GM10266 (cell line): ENCODE measurements at regions not wholly inside any gene's neighbourhood (a gene's known extent, or its start where the extent isn't known, plus 50 kb on each side); places are given as distances from the start of the nearest gene placed in this dataset.

ENCODE experiments used
- DNase-seq: peaks from one replicate; pipeline ENCODE4 v3.0.0; 2012; ENCODE audit errors: extremely low spot score
- TF ChIP-seq, protein P1 (sequence below): IDR thresholded peaks from 2 replicates; pipeline ENCODE4 v1.5.1; 2012; ENCODE audit warnings: mild to moderate bottlenecking, low read depth; ENCODE audit not compliant: control insufficient read depth, insufficient read depth; ENCODE audit errors: missing control alignments

DNA sequence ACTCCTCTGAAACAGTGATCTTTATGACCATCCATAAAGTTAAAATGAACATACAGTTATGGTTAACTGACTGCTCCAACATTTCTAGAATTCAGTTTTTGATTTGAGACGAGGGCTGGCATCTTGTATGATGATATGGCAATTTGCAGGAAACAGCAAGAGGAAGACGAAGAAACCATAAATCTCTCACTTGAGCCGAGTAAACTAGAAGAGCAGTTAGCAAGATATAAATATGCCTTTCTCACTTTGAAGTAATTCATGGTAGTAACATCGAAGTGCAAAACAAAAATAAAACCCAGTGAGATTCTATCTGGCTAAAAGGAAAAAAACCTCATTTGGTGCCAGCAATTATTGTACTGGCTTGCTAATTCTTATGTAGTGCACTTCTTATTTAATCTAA, 139.0 kb upstream of the SPRY1 start:
- TF ChIP-seq, protein P1, sequence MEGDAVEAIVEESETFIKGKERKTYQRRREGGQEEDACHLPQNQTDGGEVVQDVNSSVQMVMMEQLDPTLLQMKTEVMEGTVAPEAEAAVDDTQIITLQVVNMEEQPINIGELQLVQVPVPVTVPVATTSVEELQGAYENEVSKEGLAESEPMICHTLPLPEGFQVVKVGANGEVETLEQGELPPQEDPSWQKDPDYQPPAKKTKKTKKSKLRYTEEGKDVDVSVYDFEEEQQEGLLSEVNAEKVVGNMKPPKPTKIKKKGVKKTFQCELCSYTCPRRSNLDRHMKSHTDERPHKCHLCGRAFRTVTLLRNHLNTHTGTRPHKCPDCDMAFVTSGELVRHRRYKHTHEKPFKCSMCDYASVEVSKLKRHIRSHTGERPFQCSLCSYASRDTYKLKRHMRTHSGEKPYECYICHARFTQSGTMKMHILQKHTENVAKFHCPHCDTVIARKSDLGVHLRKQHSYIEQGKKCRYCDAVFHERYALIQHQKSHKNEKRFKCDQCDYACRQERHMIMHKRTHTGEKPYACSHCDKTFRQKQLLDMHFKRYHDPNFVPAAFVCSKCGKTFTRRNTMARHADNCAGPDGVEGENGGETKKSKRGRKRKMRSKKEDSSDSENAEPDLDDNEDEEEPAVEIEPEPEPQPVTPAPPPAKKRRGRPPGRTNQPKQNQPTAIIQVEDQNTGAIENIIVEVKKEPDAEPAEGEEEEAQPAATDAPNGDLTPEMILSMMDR: no peak
- DNase-seq: no peak

DNA sequence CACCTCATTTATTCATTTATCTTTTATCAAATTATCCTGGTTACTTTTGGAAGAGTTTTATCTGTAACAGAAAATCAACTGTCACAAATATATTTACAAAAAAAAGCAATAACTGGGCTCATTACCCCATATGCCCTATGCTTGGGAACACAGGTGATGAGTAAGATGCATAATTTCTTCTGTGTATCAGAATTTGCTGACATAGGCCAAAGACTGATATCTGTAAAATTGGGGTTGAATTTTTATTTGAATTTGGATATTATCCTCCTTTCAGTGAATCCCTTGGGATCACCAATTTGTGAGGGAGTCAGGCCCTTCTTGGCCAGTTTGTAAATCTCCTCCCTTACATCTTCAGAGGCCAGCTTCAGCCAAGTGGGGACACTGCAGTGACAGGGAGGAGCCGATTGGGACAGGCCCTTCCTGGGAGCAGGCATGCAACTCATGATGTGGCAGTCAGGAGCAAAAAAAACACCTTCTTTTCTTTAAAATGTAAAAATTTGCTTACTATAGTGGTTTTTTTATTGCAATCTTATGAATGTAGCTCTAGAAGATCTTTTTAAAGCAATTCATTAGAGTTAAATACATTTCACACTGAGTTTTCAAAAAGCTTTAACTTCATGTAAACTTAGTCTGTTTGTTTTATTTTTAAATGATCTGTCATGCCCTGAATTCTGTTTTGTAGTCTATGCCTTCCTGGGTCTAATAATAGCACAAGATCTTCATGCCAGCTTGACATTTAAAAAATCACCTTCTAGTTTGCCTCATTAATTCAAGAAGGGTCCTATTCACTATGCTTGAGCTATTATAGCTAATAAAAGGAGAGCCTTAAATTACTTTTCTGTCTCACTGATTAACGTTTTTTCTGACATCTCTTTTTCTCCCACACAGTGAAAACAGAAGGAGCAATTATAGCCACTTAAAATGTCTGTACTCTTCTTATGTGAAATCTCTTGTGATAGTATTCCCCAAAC, 136.6 kb upstream of the SPRY1 start:
- TF ChIP-seq, protein P1: no peak
- no peak for DNase-seq

DNA sequence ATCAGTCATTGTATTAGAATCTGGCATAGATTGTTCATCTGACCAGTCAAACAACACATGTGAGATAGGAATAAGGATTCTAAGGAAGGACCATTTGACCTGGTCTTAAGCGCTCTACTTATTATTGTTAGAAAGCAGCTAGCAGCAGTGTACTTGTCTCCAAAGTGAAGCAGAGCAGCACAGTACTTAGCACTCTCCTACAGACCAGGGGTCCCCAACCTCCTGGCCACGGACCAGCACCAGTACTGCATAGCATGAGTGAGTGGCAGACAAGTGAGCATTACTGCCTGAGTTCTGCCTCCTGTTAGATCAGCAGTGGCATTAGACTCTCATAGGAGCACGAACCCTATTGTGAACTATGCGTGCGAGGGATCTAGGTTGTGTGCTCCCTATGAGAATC, 135.9 kb upstream of the SPRY1 start:
- TF ChIP-seq, protein P1: no peak
- no peak for DNase-seq

DNA sequence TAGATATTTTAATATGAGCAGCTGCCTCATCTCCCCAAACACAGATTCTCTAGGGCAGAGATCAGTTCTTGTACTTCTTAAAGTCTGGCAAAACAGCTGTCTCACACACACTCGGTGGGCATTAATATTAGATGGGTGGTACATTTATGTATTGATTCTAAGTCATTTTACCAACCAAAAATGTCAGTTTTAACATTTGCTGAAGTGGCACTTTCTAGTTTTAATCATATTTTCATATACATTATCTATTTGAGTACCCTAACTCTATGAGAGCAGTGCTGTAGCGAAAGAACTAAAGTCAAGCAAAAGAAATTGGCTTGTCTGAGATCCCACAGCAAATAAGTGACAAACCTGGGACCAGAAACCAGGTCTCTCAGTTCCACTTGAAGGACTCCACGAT, 134.5 kb upstream of the SPRY1 start:
- DNase-seq: no peak
- TF ChIP-seq, protein P1: no peak

DNA sequence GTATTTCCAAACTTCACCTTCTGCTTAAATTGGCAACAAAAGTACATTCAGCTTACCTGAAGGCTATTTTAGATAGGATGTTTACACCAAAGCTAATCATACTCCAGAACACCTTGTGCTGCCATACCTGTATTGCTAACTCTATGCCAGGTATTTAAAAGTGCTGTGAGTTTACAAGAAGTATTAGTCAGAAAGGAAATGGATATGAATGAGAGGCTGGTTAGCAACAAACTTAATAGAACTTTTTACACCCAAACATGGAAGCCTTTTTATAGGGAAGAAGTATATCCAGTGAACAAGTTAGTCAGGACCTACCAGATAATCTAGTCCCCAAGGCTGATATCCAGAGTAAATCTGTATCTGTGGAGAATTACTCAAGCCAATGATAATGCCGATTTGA, 131.2 kb upstream of the SPRY1 start:
- no peak for DNase-seq
- TF ChIP-seq, protein P1: no peak

DNA sequence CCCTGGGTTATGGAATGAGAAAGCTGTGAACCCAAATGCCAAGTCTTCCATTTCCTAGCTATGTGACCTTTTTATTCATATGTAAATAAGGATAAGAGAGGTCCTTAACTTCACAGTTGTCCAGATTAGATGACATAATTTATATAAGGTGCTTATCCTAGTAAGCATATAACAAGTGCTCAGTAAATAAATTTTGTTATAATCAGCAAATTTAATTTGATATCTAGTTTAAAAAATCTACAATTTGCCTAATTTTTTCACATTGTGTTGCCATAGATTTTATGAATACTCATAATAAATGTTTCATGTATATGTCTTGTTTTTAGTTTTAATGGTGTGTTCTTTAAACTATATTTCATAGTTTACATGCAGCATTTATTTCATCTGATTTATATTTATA, 130.4 kb upstream of the SPRY1 start:
- no peak for DNase-seq
- TF ChIP-seq, protein P1: no peak

DNA sequence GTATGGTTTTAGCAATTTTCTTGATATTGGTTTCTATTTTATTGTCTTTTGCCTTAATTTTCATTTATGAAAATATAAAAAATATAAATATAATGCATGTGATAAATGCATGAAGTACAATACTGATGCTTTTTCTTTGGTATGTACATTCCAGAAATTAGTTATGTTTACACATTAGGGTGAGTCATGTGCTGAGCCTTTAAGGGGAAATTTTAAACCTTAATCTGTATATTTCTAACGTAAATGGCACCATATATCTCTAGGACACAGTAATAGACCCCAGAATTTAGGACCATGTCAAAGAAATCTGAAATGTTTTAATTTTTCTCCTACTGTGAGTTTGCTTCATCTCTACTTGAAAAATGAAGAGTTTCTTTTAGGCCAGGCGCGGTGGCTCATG, 117.8 kb upstream of the SPRY1 start:
- DNase-seq: no peak
- TF ChIP-seq, protein P1: no peak
